Esophagus squamous epithelium (tissue), 5 donors: ENCODE measurements at regions not wholly inside any gene's neighbourhood (a gene's known extent, or its start where the extent isn't known, plus 50 kb on each side); places are given as distances from the start of the nearest gene placed in this dataset.

ENCODE experiments used
- DNase-seq: peaks from one replicate; lab custom pipeline; 2025; lab: John Stamatoyannopoulos, UW
- H3K27ac ChIP-seq, 4 donors: fragments of 200-600 bp; sonication (generic); one replicate each; pipeline ENCODE4 v1.5.1; 2016 to 2019; ENCODE audit warnings: mild to moderate bottlenecking in 1 of 4
- H3K27me3 ChIP-seq, 4 donors: fragments of 200-600 bp; sonication (generic); 1 replicate in 3 of 4; 2 replicates in 1 of 4; pipeline versions ENCODE4 v1.5.1 to v1.6.0; 2017 to 2021; ENCODE audit warnings: antibody characterized with exemption in 1 of 4
- H3K36me3 ChIP-seq, 3 donors: fragments of 200-600 bp; sonication (generic); one replicate each; pipeline ENCODE4 v1.5.1; 2016 to 2019
- H3K4me1 ChIP-seq, 3 donors: fragments of 200-600 bp; sonication (generic); one replicate each; pipeline ENCODE4 v1.5.1; 2017 to 2019
- H3K4me3 ChIP-seq, 4 donors: fragments of 200-600 bp; sonication (generic); 1 replicate in 3 of 4; 2 replicates in 1 of 4; pipeline ENCODE4 v1.5.1; 2016 to 2019; ENCODE audit warnings: mild to moderate bottlenecking in 2 of 4, moderate library complexity in 1 of 4
- H3K9me3 ChIP-seq, 3 donors: fragments of 200-600 bp; sonication (generic); one replicate each; pipeline ENCODE4 v1.5.1; 2016 to 2019
- POLR2A ChIP-seq, 4 donors: fragments of 450-650 bp; IDR thresholded peaks; one replicate each; pipeline ENCODE4 v1.6.1; 2017; ENCODE audit warnings: antibody characterized with exemption in 4 of 4, mild to moderate bottlenecking in 4 of 4, moderate library complexity in 3 of 4
- WGBS, 2 donors: methylation state at CpG; one replicate each; pipeline ENCODE4 v1.1.5; 2018; 5-methylcytosine and 5-hydroxymethylcytosine counted together
- intact Hi-C: fragments of 100-400 bp; cut with DNase I; formaldehyde crosslinking; loops from one replicate; pipeline ENCODE4 v1.15.0; 2022
- TF ChIP-seq, protein P1 (sequence below), 6 experiments: fragments of 450-650 bp in 4 of 6; fragments of 200-600 bp in 2 of 6; sonication (generic) in 2 of 6; IDR thresholded peaks; one replicate each; pipeline ENCODE4 v1.5.1; 2016 to 2019; ENCODE audit warnings: antibody characterized with exemption in 6 of 6, mild to moderate bottlenecking in 4 of 6, moderate library complexity in 4 of 6
- donor health status: DM: yes; HTN: yes; CAD: no.

DNA sequence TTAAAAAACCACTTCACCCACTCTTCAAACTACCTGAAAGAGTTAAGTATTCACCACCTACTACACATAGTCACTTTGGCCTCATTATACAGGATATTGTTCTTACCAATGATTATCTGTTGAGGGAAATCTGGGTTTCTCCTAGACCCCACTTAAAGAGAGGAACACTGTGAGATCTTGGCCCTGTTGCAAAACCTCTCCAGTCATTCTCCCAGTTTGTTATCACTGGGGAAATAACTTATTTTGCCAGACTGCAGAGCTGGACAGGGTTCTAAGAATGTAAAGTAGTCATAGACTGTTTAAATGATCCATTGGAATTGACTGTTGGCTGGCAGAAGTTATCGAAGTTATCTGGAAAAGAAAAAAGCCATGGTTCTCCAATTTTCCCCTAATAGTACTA, 143.8 kb downstream of the HGF start:
- H3K9me3 ChIP-seq, result no peaks in the 10 kb centered on the region
- DNase-seq, result no peak
- no peaks in the 10 kb centered on the region for H3K27me3 ChIP-seq
- TF ChIP-seq POLR2A (IDR thresholded peaks at IDR 0.05), result no peak
- TF ChIP-seq, protein P1, sequence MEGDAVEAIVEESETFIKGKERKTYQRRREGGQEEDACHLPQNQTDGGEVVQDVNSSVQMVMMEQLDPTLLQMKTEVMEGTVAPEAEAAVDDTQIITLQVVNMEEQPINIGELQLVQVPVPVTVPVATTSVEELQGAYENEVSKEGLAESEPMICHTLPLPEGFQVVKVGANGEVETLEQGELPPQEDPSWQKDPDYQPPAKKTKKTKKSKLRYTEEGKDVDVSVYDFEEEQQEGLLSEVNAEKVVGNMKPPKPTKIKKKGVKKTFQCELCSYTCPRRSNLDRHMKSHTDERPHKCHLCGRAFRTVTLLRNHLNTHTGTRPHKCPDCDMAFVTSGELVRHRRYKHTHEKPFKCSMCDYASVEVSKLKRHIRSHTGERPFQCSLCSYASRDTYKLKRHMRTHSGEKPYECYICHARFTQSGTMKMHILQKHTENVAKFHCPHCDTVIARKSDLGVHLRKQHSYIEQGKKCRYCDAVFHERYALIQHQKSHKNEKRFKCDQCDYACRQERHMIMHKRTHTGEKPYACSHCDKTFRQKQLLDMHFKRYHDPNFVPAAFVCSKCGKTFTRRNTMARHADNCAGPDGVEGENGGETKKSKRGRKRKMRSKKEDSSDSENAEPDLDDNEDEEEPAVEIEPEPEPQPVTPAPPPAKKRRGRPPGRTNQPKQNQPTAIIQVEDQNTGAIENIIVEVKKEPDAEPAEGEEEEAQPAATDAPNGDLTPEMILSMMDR (IDR thresholded peaks at IDR 0.05), result no peak
- H3K36me3 ChIP-seq, result no peaks in the 10 kb centered on the region
- intact Hi-C loops, result no loop called here
- H3K4me1 ChIP-seq, result no peaks in the 10 kb centered on the region
- 78 to 83% methylated on average over 1 of the region's 1 CpG for WGBS, 2 donors
- no peak overlapping the region for H3K4me3 ChIP-seq
- H3K27ac ChIP-seq, result no peak overlapping the region

DNA sequence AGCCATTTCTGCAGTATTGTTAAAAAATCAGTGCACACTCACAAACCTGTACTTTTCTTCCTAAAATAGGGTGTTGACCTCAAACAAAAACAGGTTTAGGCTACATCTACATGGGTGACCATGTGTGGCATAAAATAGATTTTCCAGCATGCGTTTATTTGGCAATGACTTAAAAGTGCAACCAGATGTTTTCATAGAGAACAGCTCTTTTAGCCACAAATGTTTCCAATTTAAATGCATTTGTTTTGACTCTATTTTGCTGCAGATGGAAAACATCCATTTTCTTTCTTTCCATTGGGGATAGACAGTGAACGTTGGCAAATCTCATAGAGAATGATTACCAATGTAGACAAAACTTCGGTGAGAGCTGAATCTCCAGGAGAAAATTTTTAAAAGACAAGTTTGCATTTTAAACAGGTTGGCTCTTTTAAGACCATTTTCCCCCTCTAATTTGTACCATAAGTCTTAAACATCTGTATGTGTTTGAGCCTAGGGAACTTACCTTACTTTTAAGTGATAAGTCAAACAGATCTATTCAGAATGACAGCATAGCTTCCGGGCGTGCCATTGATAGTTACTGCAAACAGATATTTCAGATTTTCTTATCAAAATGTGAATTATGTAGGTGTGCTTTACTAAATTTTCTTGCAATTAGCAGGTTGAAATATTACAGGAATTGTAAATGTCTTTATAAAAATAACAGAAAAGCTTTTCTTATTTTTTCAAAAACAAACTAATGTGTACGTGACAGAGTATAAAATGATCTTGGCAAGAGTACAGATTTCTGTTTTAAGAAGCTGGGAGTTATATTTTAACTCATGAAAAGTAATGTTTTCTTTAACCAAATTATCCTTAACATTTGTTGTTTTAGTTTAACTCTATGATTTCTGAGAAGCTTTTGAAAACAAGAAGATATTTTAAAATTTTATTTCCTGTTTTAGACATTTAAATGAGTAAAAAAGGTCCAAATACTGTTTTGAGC, 144.9 kb downstream of the HGF start:
- Histone ChIP-seq H3K27me3 (no peaks in the 10 kb centered on the region), H3K9me3 (no peaks in the 10 kb centered on the region), H3K4me1 (no peaks in the 10 kb centered on the region), H3K4me3 (no peak overlapping the region), H3K36me3 (no peaks in the 10 kb centered on the region), H3K27ac (no peak overlapping the region)
- WGBS, 2 donors, result 64 to 75% methylated on average over 6 of the region's 6 CpGs
- TF ChIP-seq, protein P1 (IDR thresholded peaks at IDR 0.05), result no peak
- no peak for TF ChIP-seq POLR2A (IDR thresholded peaks at IDR 0.05)
- DNase-seq, result no peak
- intact Hi-C loops, result no loop called here

DNA sequence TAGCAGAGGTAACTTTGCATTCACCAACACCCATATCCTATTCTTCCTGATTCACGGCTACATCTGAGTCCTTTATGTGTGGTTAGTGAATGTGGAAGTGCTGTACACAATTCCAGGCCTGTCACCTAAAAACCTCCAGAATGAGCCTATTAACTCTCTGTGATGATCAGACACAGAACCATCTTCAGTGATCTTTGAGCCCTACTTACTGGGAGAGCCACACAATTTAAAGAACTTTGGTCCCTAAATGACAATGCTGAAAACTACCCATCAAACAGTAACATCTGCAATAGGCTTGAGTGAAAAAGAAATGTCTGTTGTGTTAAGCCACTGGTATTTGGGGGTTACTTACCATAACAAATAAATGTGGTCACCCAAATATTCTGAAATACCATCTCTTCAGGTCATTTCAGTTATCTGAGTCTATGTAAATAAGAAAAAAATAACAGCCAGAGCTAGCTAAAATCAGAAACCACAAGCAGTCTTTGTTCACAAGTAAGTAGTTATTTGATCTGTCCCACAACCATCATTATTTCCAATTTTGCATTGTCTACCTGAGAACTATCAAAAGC, 145.7 kb downstream of the HGF start:
- DNase-seq, result no peak
- Histone ChIP-seq H3K27me3 (no peaks in the 10 kb centered on the region), H3K9me3 (no peaks in the 10 kb centered on the region), H3K36me3 (no peaks in the 10 kb centered on the region), H3K4me1 (no peaks in the 10 kb centered on the region), H3K27ac (no peak overlapping the region), H3K4me3 (no peak overlapping the region)
- 93 to 100% methylated on average over 1 of the region's 1 CpG for WGBS, 2 donors
- TF ChIP-seq, protein P1 (IDR thresholded peaks at IDR 0.05), result no peak
- no peak for TF ChIP-seq POLR2A (IDR thresholded peaks at IDR 0.05)
- intact Hi-C loops, result no loop called here

DNA sequence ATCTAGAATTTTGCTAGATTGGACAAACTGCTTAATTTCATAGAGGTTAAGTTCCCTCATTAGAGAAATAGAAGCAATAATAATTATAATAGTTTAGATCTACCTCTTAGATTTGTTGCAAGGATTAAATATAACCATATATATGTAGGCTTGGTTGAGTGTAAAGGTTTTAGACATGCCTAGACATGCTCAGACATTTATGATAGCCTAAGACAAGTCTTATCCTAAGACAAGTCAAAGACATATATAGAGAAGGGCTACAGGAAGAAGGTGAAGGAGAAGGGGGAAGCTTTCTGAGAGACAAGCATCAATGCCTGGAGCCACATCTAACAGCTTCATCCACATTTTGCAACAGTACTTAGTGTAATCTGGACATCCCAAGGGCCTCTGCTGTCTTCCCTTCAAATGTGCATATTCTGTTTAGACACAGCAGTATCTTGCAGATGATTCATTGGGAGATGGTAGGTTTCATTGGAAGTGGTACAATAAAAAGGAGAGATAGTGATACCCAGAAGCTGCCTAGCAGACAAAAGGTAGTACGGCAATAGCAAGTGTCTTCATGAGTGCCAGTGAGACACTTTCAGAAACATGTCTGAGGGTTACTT, 146.5 kb downstream of the HGF start:
- no peak for TF ChIP-seq POLR2A (IDR thresholded peaks at IDR 0.05)
- TF ChIP-seq, protein P1 (IDR thresholded peaks at IDR 0.05), result no peak
- Histone ChIP-seq H3K4me3 (no peak overlapping the region), H3K36me3 (no peaks in the 10 kb centered on the region), H3K9me3 (no peaks in the 10 kb centered on the region), H3K27ac (no peak overlapping the region), H3K4me1 (peaks cover 0 to 5% (median 3%) of the 10 kb centered on the region in 3 donors), H3K27me3 (no peaks in the 10 kb centered on the region)
- WGBS, 2 donors, result 73 to 85% methylated on average over 1 of the region's 1 CpG
- no peak for DNase-seq
- intact Hi-C loops, result no loop called here

DNA sequence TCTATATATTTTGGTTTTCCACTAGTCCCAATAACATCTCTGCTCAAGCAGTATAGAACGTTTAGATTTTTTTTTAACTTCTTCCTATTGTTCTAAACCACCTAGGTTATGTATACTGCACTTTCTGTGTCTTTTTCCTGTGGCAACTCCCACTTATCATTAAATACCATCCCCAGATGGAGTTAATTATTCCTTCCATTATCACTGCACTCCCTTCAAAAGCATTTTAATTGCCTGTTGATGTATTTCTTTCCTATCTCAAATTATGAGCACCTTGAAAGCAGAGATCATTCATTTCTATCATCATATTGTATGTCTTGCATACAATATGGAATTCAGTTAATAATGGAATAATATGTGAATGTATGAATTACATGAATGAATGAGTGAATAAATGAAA, 148.0 kb downstream of the HGF start:
- Histone ChIP-seq H3K27me3 (no peaks in the 10 kb centered on the region), H3K4me3 (no peak overlapping the region), H3K27ac (no peak overlapping the region), H3K4me1 (peaks cover 0 to 7% (median 5%) of the 10 kb centered on the region in 3 donors), H3K9me3 (no peaks in the 10 kb centered on the region), H3K36me3 (no peaks in the 10 kb centered on the region)
- 39 to 52% methylated on average over 1 of the region's 1 CpG for WGBS, 2 donors
- intact Hi-C loops, result no loop called here
- DNase-seq, result no peak
- TF ChIP-seq POLR2A (IDR thresholded peaks at IDR 0.05), result no peak
- TF ChIP-seq, protein P1 (IDR thresholded peaks at IDR 0.05), result no peak
